Gastrocnemius medialis (tissue), 4 donors: ENCODE measurements at regions not wholly inside any gene's neighbourhood (a gene's known extent, or its start where the extent isn't known, plus 50 kb on each side); places are given as distances from the start of the nearest gene placed in this dataset.

Experiments used
- CTCF ChIP-seq, 5 experiments: fragments of 450-650 bp in 3 of 5; fragments of 200-600 bp in 2 of 5; sonication (generic) in 2 of 5; IDR thresholded peaks in 4 of 5; conservative IDR thresholded peaks in 1 of 5; 1 replicate in 4 of 5; 2 replicates in 1 of 5; pipeline ENCODE4 v1.5.1; 2016 to 2019; ENCODE audit warnings: antibody characterized with exemption in 5 of 5, mild to moderate bottlenecking in 3 of 5, moderate library complexity in 3 of 5
- POLR2A ChIP-seq, 2 donors: fragments of 450-650 bp; IDR thresholded peaks; one replicate each; pipeline ENCODE4 v1.6.1; 2017; ENCODE audit warnings: antibody characterized with exemption in 2 of 2, mild to moderate bottlenecking in 2 of 2, moderate library complexity in 2 of 2

DNA sequence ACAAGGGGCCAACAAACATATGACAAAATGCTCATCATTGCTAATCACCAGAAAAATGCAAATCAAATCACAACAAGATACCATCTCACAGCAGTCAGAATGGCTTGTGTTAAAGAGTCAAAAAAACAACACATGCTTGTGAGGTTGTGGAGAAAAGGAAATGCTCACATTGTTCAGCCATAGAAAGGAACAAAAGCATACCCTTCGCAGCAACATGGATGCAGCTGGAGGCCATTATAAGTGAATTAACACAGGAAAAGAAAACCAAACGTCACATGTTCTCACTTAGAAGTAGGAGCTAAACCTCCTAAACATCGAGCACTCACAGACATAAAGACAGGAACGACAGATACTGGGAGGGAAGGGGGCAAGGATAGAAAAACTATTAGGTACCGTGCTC is 678.4 kb upstream of the GRM7 start:
- TF ChIP-seq CTCF (IDR thresholded peaks at IDR 0.05 in 4 of 5, conservative IDR thresholded peaks at IDR 0.05 in 1 of 5) (no peak), POLR2A (IDR thresholded peaks at IDR 0.05) (no peak)
